Globus pallidus (tissue), 1 donor: ENCODE measurements at regions not wholly inside any gene's neighbourhood (a gene's known extent, or its start where the extent isn't known, plus 50 kb on each side); places are given as distances from the start of the nearest gene placed in this dataset.

ENCODE experiments used
- DNase-seq: peaks from one replicate; pipeline ENCODE4 v3.0.0-alpha.2; 2015; ENCODE audit warnings: low spot score

DNA sequence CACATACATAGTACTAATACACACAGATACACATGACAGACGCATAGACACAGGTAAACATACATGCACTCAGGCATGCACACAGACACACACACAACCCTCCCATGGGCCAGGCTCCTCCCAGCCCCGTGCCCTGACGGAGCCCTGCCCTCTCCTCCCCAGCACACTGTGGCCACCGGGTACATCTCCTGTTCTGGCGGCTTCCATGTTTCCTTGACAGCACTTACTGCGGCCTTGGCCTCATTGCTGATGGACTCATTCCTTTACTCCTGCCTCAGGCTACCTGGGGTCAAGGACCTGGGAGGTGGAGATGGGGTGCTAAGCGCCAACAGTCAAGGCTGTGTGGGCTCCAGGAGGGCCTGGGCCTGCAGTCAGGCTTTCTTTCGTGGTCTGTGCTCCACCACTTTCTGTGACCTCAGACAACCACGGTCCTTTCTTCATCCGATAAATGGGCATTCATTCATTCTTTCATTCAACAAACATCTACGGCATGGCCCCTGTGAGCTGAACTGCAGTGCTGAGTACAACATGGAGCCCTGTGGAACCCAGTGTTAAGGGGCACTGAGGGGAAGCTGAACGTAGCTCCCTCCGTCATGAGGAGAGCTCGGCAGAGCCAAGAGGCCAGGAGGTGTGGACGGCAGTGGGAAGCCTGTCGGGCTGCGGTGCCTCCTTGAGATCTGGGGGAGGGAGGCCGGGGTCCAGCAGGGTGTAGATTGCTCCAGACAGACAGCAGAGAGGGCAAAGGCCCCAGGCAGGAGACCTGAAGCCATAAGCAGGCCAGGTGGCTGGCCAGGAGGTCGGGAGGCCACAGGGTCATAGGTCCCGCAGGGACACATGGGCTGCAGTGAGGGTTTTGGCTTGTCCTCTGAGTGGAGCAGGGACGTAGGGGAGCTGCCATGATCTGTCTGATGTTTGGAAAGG, 190.4 kb upstream of the HDAC4 start:
- DNase-seq: no peak

DNA sequence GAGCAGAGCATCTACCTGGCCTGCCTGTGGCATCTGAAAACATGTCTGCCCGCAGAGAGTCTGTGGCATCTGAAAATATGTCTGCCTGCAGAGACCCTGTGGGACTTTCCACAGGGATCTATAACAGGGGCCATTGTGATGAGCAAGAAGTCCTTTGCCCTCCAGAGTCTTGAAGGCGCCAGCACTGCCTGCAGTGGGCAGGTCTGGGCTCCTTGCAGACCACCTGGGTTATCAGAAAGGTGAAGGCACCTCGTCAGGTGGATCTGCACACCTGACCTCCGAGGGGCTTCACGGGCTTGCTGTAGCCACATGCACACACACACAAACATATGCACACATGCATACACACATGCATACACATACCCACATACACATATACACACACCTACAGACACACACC, 189.5 kb upstream of the HDAC4 start:
- no peak for DNase-seq

DNA sequence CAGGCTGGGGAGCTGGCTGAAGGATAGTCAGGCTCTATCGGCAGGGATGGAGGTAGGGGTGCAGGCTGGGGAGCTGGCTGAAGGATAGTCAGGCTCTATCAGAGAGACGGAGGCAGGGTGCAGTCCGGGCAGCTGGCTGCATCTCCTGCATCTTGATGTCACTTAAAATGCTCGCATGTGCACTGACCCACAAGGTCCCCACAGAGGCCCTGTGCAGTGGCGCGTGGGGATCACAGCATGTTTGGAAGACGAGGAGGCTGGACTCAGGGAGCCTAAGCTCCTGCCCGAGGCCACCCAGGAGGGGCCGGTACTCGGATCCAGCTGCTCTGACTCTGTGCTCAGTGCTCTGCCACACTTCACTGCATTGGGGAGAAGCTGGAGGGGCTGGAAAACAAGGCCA, 189.0 kb upstream of the HDAC4 start:
- no peak for DNase-seq

DNA sequence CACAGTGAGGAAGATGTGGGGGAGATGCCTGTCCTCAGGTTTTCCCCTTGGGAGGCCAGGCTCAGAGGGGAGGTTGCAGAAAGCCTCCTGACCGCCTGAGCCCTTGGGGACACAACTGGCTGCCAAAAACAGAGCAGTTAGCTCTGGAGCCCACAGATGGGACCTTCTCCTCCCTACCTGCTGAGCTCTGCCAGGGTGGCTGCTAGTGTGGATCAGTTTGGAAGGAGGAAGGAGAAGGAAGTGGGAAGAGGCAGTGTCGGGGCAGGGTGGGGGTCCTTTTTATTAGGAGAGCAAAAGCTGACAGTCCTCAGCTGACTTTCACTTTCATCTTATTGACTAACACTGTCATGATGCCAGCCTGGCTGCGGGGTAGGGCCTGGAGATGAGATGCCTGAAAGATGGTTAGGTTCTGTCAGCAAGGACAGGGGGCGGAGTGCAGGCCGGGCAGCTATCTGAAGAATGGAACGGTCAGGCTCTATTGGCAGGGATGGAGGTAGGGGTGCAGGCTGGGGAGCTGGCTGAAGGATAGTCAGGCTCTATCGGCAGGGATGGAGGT, 188.5 kb upstream of the HDAC4 start:
- no peak for DNase-seq

DNA sequence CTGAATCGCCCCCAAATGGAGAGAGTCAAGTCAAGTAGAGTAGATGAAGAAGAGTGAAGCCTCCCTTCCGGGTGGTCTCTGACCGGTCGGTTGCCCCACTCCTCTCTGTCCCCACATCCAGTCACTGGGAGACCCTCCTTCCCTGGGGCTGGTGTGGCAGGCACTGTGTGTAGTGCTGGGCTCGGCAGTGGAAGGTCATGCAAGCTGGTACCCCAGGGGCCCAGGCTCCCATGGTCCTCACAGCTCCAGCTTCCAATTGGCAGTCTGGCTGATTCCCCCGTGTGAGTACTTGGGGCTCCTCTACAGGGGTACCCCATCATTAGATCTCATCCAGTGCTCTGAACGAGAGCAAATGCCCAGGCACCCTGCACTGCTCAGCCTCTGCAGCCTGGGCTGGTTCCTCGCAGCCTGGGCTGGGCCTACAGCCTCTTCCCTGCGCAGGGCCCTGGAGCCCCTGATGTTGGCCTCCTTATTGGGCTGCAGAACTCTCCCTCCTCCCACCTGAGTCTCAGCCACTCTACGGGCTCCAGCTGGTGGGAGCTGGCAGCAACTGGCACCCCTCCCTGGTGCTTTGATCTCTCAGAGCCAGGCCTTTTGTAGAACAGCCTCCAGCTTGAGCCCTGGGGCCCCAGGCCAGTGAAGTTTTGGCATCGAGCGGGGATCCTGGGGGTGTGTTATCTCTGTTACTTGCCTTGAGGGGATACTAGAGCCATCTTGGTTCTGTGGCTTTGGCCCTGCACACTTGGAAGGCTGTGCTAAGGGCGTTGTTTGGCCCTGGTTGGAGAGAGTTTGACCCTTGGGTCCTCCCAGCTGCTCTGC, 187.8 kb upstream of the HDAC4 start:
- DNase-seq: no peak

DNA sequence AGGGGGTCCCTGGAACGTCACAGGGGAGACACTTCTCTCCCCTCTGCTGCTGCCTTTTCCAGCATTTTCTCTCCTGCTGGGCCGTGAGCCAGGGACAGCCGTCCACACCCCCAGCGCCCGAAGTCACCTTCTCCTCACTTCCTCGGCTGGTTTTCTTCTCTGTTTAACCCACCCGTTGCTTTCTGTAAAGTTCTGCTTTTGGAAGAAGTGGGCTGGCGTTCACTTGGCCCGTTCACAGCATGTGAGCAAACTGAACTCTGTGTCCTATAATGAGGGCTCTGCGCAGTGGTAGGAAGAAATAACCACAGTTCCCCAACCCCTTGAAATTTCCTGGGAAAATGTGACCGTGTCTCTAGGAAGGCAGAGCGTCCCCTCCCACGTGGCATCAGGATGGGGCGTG, 187.0 kb upstream of the HDAC4 start:
- DNase-seq: no peak

DNA sequence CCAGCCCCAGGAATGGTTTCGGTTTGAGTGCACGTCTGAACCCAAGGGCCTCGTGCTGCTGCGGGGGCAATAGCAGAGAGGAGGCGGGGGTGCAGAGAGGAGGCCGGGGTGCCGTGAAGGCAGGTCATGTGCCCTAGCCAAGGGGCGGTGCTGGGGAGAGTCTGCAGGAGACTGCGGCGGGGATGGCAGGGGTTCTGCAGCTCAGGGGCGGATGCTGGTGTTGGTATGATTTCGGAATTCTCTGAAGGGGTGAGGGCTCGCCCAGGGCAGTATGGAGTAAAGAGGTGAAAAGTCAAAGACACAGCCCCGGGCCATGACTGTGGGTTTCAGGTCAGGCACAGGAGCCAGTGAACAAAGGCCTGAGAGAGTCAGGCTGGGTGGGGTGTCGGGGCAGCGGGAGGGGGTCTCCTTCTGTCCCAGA, 186.5 kb upstream of the HDAC4 start:
- DNase-seq: no peak

DNA sequence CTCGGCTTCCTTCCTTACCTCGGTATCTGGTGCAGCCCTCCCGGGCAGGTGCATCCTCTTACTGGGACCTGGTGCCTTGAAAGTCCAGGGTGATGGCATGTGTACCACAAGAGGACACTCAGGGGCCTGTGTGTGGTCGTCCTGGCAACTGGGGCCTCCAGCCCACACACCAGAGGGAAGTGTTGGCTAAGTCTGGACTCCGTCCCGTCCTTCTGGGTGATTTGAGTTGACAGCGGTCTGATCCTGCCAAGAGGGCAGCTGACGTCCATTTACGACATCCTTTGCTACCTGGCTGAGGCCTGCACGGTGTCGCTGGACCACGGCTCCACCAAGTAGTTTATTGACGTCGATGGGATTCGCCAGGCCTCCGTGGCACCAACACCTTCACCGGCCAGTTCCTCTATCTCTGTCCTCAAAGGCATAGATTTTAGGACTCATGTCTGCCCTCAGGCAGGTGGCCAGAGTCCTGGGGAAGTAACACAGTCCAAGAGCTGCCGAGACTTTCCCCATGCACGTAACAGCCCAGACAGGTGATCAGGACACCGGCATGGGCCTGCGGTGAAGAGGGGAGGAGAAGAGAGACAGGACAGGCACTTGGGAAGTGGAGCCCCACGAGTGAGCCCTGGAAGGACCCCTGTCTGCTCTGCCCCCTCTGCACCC, 186.0 kb upstream of the HDAC4 start:
- DNase-seq: peak; percentile 20

DNA sequence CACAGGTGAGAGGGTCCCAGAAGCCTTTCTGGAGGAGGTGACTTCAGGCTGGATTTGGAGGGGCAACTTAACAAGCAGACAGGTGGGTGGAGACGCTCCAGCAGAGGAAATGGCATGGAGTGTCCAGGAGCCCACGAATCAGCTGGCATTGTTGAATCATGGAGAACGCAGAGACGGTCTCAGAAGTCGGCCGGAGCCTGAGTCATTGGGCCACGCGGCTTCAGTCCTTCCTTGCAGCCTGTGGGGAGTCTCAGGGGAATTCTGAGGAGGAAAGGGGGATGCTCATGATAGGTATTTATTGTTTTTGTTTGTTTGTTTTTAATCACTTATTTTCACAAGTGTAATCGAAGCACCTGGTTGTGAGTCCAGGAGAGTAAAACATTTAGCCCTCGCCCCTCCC, 184.6 kb upstream of the HDAC4 start:
- no peak for DNase-seq

DNA sequence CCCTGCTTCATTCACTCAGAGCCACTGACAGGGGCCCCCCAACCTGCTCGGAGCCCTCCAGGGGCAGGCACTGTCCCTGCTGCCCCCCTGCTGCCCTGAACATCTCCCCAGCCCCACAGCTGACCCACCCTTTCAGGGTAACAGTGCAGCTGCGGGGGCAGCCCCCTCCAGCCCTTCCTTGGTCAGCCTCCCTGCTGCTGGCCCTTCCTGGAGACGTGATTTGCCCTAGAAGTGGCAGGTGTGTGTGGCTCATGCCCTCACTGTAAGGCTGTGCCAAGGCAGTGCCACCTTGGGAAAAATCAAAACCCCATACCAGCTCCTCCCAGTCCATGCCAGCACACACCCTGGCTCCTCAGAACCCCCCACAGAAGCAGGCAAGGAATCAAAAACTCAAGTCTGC, 184.2 kb upstream of the HDAC4 start:
- no peak for DNase-seq

DNA sequence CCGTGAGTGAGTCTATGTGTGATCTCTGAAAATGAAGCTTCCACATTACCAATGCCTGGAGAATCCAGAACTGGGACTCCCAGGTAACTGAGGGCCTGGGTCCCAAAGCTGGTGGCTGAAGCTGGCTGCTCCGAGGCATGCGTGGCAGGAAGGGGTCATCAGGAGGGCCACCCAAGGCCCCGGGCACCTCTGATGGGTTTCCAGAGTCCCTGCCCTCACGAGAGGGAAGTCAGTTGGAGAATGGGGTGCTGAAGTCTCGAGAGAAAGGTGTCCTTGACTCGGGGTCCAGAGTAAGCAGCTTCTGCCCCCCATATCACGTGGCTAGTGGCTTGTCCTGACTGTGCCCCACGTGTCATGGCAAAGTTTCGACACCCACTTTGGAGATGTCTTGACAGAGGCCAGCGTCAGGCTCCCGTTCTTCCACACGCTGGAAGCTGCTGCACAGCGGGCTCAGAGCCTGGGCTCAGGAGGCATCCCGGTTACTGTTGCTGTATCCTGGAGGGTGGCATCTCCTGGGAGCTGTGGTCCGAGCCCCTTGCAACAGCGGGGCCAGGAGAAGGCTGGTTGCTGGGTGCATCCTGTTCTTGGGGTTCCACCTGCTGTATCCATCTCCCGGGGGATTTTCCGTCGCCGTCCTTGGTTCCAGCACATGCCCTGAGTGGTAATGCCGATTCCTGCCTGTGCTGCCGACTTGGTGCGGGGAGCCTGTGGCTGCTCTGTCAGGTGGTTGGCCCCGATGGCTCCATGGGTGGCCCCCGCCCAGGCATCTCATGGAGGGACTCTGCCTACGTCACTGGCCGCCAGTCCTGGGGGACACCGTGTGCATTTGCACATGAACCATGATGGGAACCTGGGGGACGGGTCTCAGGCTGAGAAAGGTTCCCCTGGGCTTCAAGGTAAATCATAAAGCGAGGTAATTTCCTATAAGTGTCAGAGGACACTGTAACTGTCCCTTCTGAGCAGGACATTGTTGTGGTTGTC, 183.3 kb upstream of the HDAC4 start:
- no peak for DNase-seq

DNA sequence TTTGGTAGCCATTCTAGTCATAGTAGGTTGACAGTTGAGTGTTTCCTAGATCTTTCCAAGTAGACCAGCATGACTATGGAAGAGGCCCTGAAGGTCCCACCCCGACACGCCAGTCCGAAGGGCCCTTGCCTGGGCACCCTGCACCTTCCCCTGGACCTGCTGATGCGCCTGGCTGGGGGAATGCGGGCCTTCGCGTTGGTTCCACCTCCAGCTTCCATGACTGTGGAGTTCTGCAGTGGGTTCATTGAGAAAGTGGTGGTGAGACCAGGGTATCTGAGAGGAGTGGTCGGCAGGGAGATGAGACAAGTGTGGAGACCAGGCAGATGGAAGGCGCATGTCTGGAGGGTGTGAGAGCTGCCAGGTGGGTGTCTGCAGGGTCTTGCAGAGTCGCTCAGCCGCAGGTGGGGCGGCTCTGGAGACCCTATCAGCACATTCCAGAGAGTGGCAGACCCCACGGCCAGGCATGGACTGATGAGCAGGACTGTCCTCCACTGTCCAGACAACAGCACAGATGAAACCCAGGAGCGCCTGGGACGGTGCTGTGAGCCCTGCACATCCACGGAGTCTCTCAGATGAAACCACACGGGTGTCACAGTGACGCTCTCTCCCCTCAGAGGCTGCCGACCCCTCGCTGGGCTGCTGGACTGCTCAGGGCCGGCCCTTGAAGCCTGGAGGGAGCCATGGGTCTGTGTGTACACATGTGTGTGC, 182.5 kb upstream of the HDAC4 start:
- DNase-seq: no peak

DNA sequence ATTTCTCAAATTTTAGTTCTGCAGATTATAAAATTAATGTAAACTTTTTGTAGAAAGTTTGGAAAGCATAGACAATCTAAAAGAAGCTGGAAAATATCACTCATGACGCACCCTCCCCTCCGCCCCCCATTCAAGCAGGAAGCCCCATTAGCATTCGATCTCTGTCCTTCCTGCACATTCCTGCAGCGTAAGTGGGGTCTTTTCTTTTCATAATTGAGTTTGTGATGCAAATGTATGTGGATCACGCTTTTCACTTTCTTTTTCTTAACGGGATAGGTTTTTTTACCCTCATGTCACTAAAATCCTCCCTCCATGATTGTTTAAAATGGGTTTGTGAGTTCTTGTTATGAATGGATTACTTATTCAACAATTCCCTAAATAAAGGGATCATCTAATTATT, 181.7 kb upstream of the HDAC4 start:
- no peak for DNase-seq

DNA sequence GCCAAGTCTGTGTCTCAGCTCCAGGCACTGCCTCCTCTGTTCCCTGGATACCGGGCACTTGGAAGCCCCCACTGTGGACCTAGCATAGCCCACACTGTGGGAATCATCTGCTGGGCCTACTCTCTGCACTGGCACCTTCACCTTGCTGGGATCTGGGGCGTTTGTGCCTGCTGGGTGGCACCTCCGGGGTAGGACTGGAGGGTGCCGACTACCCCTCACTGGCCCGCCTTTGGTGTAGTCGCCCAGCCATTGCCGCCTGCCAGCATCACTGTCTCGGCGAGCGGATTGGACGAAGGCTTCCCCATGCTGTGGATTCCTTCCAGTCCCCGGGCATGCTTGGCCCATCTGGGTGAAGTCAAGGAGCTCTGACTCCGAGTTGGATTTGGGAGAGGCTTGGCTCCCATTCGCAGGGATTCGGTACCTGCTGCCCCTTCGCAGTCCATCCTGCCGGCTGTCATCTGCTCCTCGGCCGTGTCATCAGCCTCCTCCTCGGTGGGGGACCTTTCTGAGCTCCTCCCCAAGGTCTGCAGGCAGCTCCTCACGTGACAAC, 180.6 kb upstream of the HDAC4 start:
- DNase-seq: no peak

DNA sequence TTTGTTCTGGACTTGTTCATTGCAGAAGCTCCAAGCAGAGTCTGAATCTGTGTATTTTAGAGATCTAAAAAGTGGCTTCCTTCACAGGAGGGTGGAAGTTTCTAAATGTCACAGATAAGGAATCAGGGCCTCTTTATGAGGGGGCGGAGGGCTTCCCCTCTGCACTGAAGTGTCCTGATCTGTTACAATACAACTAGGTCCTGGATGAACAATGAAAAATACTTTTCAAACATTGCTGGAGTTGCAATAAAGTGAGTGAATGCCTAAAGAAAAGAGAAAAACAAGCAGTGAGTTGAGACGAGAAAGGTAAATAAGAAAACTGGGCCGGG, 179.3 kb upstream of the HDAC4 start:
- DNase-seq: no peak

DNA sequence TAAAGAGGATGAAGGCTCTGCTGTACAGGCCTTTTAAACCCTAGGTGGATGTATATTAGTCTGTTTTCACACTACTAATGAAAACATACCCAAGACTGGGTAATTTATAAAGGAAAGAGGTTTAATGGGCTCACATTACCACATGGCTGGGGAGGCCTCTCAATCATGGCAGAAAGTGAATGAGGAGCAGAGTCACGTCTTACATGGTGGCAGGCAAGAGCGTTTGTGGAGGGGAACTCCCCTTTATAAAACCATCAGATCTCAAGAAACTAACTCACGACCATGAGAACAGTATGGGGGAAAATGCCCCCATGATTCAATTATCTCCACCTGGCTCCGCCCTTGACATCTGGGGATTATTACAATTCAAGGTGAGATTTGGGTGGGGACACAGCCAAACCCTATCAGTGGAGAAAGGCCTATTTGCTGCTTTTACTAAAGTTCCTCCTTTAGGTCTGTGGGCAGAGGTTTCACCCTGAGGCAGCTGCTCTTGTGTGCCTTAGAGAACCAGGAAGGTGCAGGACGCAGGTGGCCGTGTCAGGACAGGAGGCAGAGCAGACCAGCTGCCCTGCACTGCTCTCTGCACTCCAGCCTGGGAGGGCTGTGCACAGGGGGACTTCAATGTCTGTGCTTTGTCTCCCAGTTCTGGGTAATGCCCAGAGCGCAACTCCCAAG, 178.8 kb upstream of the HDAC4 start:
- no peak for DNase-seq

DNA sequence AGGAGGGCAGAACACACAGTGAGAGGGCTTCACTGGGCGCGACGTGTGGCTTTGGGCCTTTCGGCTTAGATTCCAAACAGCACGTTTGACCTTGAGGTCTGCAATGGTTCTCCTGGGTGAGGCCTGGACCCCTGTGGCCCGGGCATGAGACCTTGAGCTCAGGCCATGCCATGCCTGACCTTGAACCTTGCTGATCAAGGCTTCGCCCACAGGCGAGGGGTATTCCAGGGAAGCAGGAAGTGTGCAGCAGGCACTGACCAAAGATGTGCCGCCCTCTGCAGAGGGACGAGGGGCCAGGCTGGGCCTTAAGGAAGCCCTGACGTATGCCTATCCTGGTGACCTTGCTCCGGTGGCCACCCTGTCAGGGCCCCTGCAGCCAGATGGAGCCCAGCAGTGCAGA, 178.3 kb upstream of the HDAC4 start:
- DNase-seq: no peak

DNA sequence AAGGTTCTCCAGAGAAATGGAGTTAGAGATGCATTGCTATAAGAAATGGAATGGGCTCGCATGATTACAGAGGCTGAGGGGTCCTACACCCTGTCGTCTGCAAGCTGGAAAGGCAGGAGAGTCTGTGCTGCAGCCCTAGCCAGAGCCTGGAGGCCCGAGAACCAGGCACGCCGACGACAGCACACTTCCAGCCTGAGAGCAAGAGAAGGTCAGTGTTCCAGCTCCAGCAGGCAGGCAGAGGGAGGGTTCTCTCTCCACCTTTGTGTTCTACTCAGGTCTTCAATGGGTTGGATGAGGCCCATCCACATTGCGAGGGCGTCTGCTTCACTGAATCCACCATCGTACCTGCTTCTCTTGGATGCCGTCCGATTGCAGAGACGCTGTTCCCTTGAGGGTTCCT, 177.6 kb upstream of the HDAC4 start:
- no peak for DNase-seq

DNA sequence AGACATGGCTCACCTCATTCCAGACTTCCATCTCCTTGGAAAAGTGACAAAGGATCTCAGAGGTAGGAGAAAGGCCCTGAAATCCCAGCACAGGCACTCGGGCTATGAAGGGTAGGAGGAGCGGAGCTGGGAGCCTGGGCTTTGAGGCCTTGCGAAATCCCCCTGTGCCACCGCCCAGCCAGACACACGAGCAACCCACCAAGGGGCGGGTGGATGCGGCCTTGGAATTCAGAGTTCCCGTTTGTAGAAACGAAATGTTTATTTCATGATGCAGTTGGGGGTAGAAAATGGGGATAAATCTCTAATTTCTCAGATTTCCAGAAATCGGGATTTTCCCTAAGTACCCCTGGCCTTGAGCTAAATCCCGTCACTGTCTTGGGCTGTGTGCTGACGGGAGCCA, 177.1 kb upstream of the HDAC4 start:
- no peak for DNase-seq
